ENCODE measurements at regions not wholly inside any gene's neighbourhood (a gene's known extent, or its start where the extent isn't known, plus 50 kb on each side); places are given as distances from the start of the nearest gene placed in this dataset.
"Not testable (repeated sequence)": the region's sequence is repeated elsewhere in the genome, so short reads cannot be mapped to it uniquely, and the experiment has no call there.

DNA sequence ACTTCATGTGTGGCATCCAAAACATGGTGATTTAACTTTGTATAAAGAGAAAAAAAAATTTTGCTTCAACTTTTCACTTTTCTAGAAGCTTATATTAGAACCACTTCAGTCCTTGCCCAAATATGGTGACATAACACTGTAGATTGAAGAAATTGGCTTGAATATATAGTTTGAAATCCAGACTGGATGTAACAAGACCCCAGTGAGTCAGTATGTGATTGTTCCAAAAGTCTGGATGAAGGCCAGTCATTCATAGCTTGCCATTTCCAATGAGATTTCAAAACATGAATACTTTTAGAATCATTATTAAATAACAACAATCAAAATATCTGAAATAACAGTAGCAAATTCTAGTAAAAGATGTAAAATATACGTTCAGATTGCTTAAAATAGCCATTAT is 104.8 kb upstream of the FN1 start:
- DNase-seq, result no peak
- Mint-ChIP-seq H3K4me1 (ENCODE audit: low read depth, unreplicated experiment) (no peaks in the 10 kb centered on the region), H3K36me3 (ENCODE audit: unreplicated experiment) (no peaks in the 10 kb centered on the region), H3K9me3 (ENCODE audit: unreplicated experiment) (no peaks in the 10 kb centered on the region), H3K4me3 (ENCODE audit: unreplicated experiment) (no peak overlapping the region), H3K27me3 (ENCODE audit: unreplicated experiment) (no peaks in the 10 kb centered on the region), H3K27ac (ENCODE audit: unreplicated experiment) (no peak overlapping the region)
- TF ChIP-seq, protein P1, sequence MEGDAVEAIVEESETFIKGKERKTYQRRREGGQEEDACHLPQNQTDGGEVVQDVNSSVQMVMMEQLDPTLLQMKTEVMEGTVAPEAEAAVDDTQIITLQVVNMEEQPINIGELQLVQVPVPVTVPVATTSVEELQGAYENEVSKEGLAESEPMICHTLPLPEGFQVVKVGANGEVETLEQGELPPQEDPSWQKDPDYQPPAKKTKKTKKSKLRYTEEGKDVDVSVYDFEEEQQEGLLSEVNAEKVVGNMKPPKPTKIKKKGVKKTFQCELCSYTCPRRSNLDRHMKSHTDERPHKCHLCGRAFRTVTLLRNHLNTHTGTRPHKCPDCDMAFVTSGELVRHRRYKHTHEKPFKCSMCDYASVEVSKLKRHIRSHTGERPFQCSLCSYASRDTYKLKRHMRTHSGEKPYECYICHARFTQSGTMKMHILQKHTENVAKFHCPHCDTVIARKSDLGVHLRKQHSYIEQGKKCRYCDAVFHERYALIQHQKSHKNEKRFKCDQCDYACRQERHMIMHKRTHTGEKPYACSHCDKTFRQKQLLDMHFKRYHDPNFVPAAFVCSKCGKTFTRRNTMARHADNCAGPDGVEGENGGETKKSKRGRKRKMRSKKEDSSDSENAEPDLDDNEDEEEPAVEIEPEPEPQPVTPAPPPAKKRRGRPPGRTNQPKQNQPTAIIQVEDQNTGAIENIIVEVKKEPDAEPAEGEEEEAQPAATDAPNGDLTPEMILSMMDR (IDR thresholded peaks at IDR 0.05; ENCODE audit: partially characterized antibody, unreplicated experiment), result no peak

DNA sequence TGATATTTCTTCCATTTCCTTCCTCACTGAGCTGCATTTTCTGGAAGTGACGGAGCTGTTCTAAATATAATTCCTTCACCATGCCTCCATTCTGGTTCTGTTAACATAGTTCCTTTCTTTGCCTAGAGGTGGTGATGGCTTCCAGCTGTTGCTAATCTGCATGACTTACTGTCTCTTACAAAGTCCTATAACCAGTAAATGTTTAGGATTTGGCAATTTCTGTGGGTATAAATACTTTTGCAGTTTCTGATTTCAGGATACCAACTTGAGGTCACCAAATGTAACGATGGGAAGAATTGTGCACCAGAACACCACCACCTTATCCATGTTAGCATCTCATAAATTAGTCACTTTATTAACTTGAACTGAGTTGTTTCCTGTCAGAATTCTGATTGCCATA is 101.7 kb upstream of the FN1 start:
- Mint-ChIP-seq H3K9me3 (ENCODE audit: unreplicated experiment) (no peaks in the 10 kb centered on the region), H3K4me3 (ENCODE audit: unreplicated experiment) (no peak overlapping the region), H3K4me1 (ENCODE audit: low read depth, unreplicated experiment) (no peaks in the 10 kb centered on the region), H3K27me3 (ENCODE audit: unreplicated experiment) (no peaks in the 10 kb centered on the region), H3K27ac (ENCODE audit: unreplicated experiment) (no peak overlapping the region), H3K36me3 (ENCODE audit: unreplicated experiment) (no peaks in the 10 kb centered on the region)
- DNase-seq, result no peak
- TF ChIP-seq, protein P1 (IDR thresholded peaks at IDR 0.05; ENCODE audit: partially characterized antibody, unreplicated experiment), result no peak

DNA sequence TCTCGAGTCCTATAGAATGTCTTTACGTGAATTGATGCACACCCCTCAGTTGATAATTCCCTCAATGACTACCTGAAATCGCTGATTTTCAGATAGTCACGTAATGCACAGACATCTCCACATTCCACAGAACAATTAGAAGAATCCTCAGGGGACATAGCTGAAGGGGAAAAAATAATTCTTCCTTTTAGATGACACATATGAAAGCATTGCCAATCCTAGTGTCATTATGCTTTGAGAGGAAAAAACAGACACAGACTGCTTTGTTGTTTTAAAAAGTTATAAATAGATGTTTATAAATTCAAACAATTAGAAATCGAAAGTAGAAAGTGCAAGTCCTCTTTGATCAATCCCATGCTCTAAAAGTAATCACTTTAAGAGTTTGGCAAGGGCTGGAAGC is 100.6 kb upstream of the FN1 start:
- Mint-ChIP-seq H3K4me3 (ENCODE audit: unreplicated experiment) (no peak overlapping the region), H3K9me3 (ENCODE audit: unreplicated experiment) (no peaks in the 10 kb centered on the region), H3K27ac (ENCODE audit: unreplicated experiment) (no peak overlapping the region), H3K27me3 (ENCODE audit: unreplicated experiment) (no peaks in the 10 kb centered on the region), H3K4me1 (ENCODE audit: low read depth, unreplicated experiment) (no peaks in the 10 kb centered on the region), H3K36me3 (ENCODE audit: unreplicated experiment) (no peaks in the 10 kb centered on the region)
- DNase-seq, result no peak
- TF ChIP-seq, protein P1 (IDR thresholded peaks at IDR 0.05; ENCODE audit: partially characterized antibody, unreplicated experiment), result no peak

DNA sequence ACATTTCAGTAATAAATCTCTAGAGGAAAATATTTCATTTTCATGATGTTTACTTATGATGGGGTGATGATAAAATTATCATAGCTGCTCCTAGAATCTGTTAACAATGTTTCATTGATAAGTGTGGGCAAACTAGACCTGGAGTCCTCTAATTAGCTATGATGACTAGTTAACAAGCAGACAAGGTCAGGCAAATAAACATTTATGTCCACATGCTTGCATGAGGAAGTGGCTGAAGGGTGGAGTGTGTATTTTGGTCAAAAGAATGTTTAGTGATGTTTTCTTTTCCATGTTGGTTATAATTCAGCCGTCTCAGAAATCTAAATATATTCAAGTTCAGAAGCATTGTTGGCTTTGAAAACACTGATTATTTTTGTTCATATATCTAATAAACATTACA is 99.9 kb upstream of the FN1 start:
- Mint-ChIP-seq H3K4me3 (ENCODE audit: unreplicated experiment) (no peak overlapping the region), H3K27ac (ENCODE audit: unreplicated experiment) (no peak overlapping the region)
- no peak for DNase-seq

DNA sequence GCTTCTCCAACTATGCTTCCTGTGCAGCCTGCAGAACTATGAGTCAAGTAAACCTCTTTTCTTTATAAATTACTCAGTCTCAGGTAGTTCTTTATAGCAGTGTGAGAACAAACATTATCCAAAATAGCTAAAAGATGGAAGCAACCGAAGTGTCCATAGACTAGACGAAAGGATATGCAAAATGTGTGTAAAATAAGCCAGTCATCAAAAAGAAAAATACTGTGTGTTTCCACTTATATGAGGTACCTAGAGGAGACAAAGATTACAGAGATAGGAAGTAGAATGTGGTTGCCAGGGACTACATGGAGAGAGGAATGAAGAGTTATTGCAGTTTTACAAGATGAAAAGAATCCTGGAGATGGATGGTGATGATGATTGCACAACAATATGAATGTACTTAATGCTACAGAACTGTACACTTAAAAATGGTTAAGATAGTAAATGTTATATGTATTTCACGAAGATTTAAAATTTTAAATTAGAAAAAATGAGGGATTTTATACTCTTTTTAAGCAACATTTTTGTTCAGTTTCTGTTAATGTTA is 99.3 kb upstream of the FN1 start:
- TF ChIP-seq, protein P1 (IDR thresholded peaks at IDR 0.05; ENCODE audit: partially characterized antibody, unreplicated experiment), result no peak
- H3K27me3 Mint-ChIP-seq (ENCODE audit: unreplicated experiment), result no peaks in the 10 kb centered on the region
- no peak overlapping the region for H3K27ac Mint-ChIP-seq (ENCODE audit: unreplicated experiment)
- DNase-seq, result no peak
- no peak overlapping the region for H3K4me3 Mint-ChIP-seq (ENCODE audit: unreplicated experiment)
- H3K9me3 Mint-ChIP-seq (ENCODE audit: unreplicated experiment), result no peaks in the 10 kb centered on the region
- no peaks in the 10 kb centered on the region for H3K4me1 Mint-ChIP-seq (ENCODE audit: low read depth, unreplicated experiment)
- no peaks in the 10 kb centered on the region for H3K36me3 Mint-ChIP-seq (ENCODE audit: unreplicated experiment)

More for the DNA sequence above, 99.9 kb upstream of the FN1 start:
- Mint-ChIP-seq H3K9me3 (ENCODE audit: unreplicated experiment) (no peaks in the 10 kb centered on the region), H3K4me1 (ENCODE audit: low read depth, unreplicated experiment) (no peaks in the 10 kb centered on the region), H3K36me3 (ENCODE audit: unreplicated experiment) (no peaks in the 10 kb centered on the region), H3K27me3 (ENCODE audit: unreplicated experiment) (no peaks in the 10 kb centered on the region)
- TF ChIP-seq, protein P1 (IDR thresholded peaks at IDR 0.05; ENCODE audit: partially characterized antibody, unreplicated experiment), result no peak

DNA sequence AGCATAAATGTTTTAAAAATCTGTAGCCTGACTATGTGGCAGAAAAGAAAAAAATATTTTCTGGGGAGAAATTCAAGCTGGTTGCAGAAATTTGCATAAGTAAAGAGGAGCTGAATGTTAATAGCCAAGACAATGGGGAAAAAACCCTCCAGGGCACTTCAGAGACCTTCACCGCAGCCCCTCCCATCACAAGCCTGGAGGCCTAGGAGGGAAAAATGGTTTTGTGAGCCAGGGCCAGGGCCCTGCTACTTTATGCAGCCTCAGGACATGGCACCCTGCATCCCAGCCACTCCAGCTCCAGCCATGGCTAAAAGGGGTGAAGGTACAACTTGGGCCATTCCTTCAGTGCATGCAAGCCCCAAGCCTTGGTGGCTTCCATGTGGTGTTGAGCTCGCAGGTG is 97.8 kb upstream of the FN1 start:
- H3K4me1 Mint-ChIP-seq (ENCODE audit: low read depth, unreplicated experiment); H3K27ac Mint-ChIP-seq (ENCODE audit: unreplicated experiment); H3K27me3 Mint-ChIP-seq (ENCODE audit: unreplicated experiment); DNase-seq; H3K36me3 Mint-ChIP-seq (ENCODE audit: unreplicated experiment); H3K4me3 Mint-ChIP-seq (ENCODE audit: unreplicated experiment); H3K9me3 Mint-ChIP-seq (ENCODE audit: unreplicated experiment): not testable (repeated sequence)
